ENCODE measurements at regions not wholly inside any gene's neighbourhood (a gene's known extent, or its start where the extent isn't known, plus 50 kb on each side); places are given as distances from the start of the nearest gene placed in this dataset.

- H3K27ac Mint-ChIP-seq (ENCODE audit: unreplicated experiment), result no peak overlapping the region
- BruUV-seq (replicated peaks), result no TSS peak
- intact Hi-C loops (cut with micrococcal nuclease; ENCODE audit: unreplicated experiment), result no loop called here
- H3K36me3 Mint-ChIP-seq (ENCODE audit: insufficient read depth, unreplicated experiment), result no peaks in the 10 kb centered on the region
- DNase-seq, result no peak
- Histone ChIP-seq H3K27me3 (replicated peaks; ENCODE audit: control insufficient read depth, insufficient read depth, low read length) (no peaks in the 10 kb centered on the region), H3K9me3 (no peaks in the 10 kb centered on the region), H3K36me3 (ENCODE audit: control insufficient read depth, insufficient read depth, low read length) (no peaks in the 10 kb centered on the region), H3K4me1 (no peaks in the 10 kb centered on the region), H3K4me3 (ENCODE audit: low read depth, low read length) (no peak overlapping the region)
- no peaks in the 10 kb centered on the region for H3K4me1 Mint-ChIP-seq (ENCODE audit: low read depth, unreplicated experiment)
- no peaks in the 10 kb centered on the region for H3K27me3 Mint-ChIP-seq (ENCODE audit: insufficient read depth, unreplicated experiment)
- ChIA-PET POLR2A (no interaction called here), CTCF (no interaction called here)
- no peak overlapping the region for H3K4me3 Mint-ChIP-seq (ENCODE audit: unreplicated experiment)
- H3K9me3 Mint-ChIP-seq (ENCODE audit: unreplicated experiment), result no peaks in the 10 kb centered on the region
- no peak for TF ChIP-seq CTCF (IDR thresholded peaks at IDR 0.05; ENCODE audit: insufficient read depth in 1 of 2, low read depth in 1 of 2, low read length in 1 of 2, severe bottlenecking in 1 of 2, unreplicated experiment in 1 of 2)
These were observed 1305.1 kb upstream of the GJE1 start for GRCh38 chr6:140827593-140827992.

- Histone ChIP-seq H3K27me3 (replicated peaks; ENCODE audit: control insufficient read depth, insufficient read depth, low read length) (no peaks in the 10 kb centered on the region), H3K4me3 (ENCODE audit: low read depth, low read length) (no peak overlapping the region), H3K4me1 (no peaks in the 10 kb centered on the region), H3K9me3 (no peaks in the 10 kb centered on the region), H3K36me3 (ENCODE audit: control insufficient read depth, insufficient read depth, low read length) (no peaks in the 10 kb centered on the region)
- BruUV-seq (replicated peaks), result no TSS peak
- Mint-ChIP-seq H3K27ac (ENCODE audit: unreplicated experiment) (no peak overlapping the region), H3K27me3 (ENCODE audit: insufficient read depth, unreplicated experiment) (no peaks in the 10 kb centered on the region), H3K36me3 (ENCODE audit: insufficient read depth, unreplicated experiment) (no peaks in the 10 kb centered on the region), H3K9me3 (ENCODE audit: unreplicated experiment) (no peaks in the 10 kb centered on the region), H3K4me3 (ENCODE audit: unreplicated experiment) (no peak overlapping the region), H3K4me1 (ENCODE audit: low read depth, unreplicated experiment) (no peaks in the 10 kb centered on the region)
- DNase-seq, result no peak
- no peak for TF ChIP-seq CTCF (IDR thresholded peaks at IDR 0.05; ENCODE audit: insufficient read depth in 1 of 2, low read depth in 1 of 2, low read length in 1 of 2, severe bottlenecking in 1 of 2, unreplicated experiment in 1 of 2)
- intact Hi-C loops (cut with micrococcal nuclease; ENCODE audit: unreplicated experiment), result no loop called here
- POLR2A ChIA-PET, result no interaction called here
- CTCF ChIA-PET, result no interaction called here
These were observed 1307.0 kb upstream of the GJE1 start for GRCh38 chr6:140825731-140826130.

GRCh38 chr6:140824595-140824994 lies 1308.1 kb upstream of the GJE1 start:
- Histone ChIP-seq H3K27me3 (replicated peaks; ENCODE audit: control insufficient read depth, insufficient read depth, low read length) (no peaks in the 10 kb centered on the region), H3K4me3 (ENCODE audit: low read depth, low read length) (no peak overlapping the region), H3K4me1 (no peaks in the 10 kb centered on the region), H3K9me3 (no peaks in the 10 kb centered on the region), H3K36me3 (ENCODE audit: control insufficient read depth, insufficient read depth, low read length) (no peaks in the 10 kb centered on the region)
- CTCF ChIA-PET, result no interaction called here
- Mint-ChIP-seq H3K36me3 (ENCODE audit: insufficient read depth, unreplicated experiment) (no peaks in the 10 kb centered on the region), H3K4me1 (ENCODE audit: low read depth, unreplicated experiment) (no peaks in the 10 kb centered on the region), H3K9me3 (ENCODE audit: unreplicated experiment) (no peaks in the 10 kb centered on the region), H3K4me3 (ENCODE audit: unreplicated experiment) (no peak overlapping the region), H3K27ac (ENCODE audit: unreplicated experiment) (no peak overlapping the region), H3K27me3 (ENCODE audit: insufficient read depth, unreplicated experiment) (no peaks in the 10 kb centered on the region)
- POLR2A ChIA-PET, result no interaction called here
- no TSS peak for BruUV-seq (replicated peaks)
- DNase-seq, result no peak
- TF ChIP-seq CTCF (IDR thresholded peaks at IDR 0.05; ENCODE audit: insufficient read depth in 1 of 2, low read depth in 1 of 2, low read length in 1 of 2, severe bottlenecking in 1 of 2, unreplicated experiment in 1 of 2), result no peak
- intact Hi-C loops (cut with micrococcal nuclease; ENCODE audit: unreplicated experiment), result no loop called here
